PC-9 (cell line): ENCODE measurements at regions not wholly inside any gene's neighbourhood (a gene's known extent, or its start where the extent isn't known, plus 50 kb on each side); places are given as distances from the start of the nearest gene placed in this dataset.

Experiments used
- BruUV-seq: library from RNA; stranded (reverse); fragments of 400-500 nt; replicated peaks from 2 replicates; lab custom pipeline; 2021; lab: Mats Ljungman, UMichigan
- CTCF ChIA-PET: fragments of 300-600 bp; sonication (Branson Sonifier 250); formaldehyde crosslinking; loops from one replicate; lab custom pipeline; 2022; ENCODE audit warnings: antibody characterized with exemption; lab: Charles Lee
- POLR2A ChIA-PET: fragments of 300-600 bp; sonication (Branson Sonifier 250); formaldehyde crosslinking; loops from one replicate; lab custom pipeline; 2022; ENCODE audit warnings: antibody characterized with exemption; ENCODE audit not compliant: unreplicated experiment; lab: Charles Lee
- DNase-seq, 2 experiments: peaks; one replicate each; pipeline versions ENCODE4 v3.0.0 to v3.0.0-alpha.2; 2015 to 2022; ENCODE audit warnings: mixed read lengths in 1 of 2
- H2AFZ ChIP-seq: fragments of 200-600 bp; sonication (generic); 2 replicates; pipeline ENCODE4 v1.8.1; 2017; ENCODE audit warnings: antibody characterized with exemption
- H3F3A ChIP-seq: fragments of 200-600 bp; sonication (generic); 2 replicates; pipeline ENCODE4 v1.8.1; 2017; ENCODE audit warnings: antibody characterized with exemption, mild to moderate bottlenecking, low read depth; ENCODE audit not compliant: insufficient read depth
- H3K27ac ChIP-seq: fragments of 200-600 bp; sonication (generic); 2 replicates; pipeline ENCODE4 v1.6.1; 2016; ENCODE audit warnings: mixed run types
- H3K27me3 ChIP-seq: fragments of 200-600 bp; sonication (generic); 2 replicates; pipeline ENCODE4 v1.6.1; 2016; ENCODE audit warnings: low read depth, mixed run types; ENCODE audit not compliant: insufficient read depth
- H3K36me3 ChIP-seq: fragments of 200-600 bp; sonication (generic); 2 replicates; pipeline ENCODE4 v1.6.1; 2016; ENCODE audit warnings: low read depth, mixed run types
- H3K4me1 ChIP-seq: fragments of 200-600 bp; sonication (generic); replicated peaks from 2 replicates; pipeline ENCODE4 v1.6.1; 2016; ENCODE audit warnings: mixed run types; ENCODE audit not compliant: insufficient read depth
- H3K4me2 ChIP-seq: fragments of 200-600 bp; sonication (generic); 2 replicates; pipeline ENCODE4 v1.6.1; 2017; ENCODE audit warnings: mixed run types
- H3K4me3 ChIP-seq: fragments of 200-600 bp; sonication (generic); 2 replicates; pipeline ENCODE4 v1.6.1; 2016; ENCODE audit warnings: mixed run types
- H3K79me2 ChIP-seq: fragments of 200-600 bp; sonication (generic); 2 replicates; pipeline ENCODE4 v1.6.1; 2017; ENCODE audit warnings: low read depth, mixed run types
- H3K9me2 ChIP-seq: fragments of 200-600 bp; sonication (generic); 2 replicates; pipeline ENCODE4 v1.8.1; 2017; ENCODE audit warnings: mild to moderate bottlenecking; ENCODE audit not compliant: insufficient read depth
- H3K9me3 ChIP-seq: fragments of 200-600 bp; sonication (generic); 2 replicates; pipeline ENCODE4 v1.8.1; 2016; ENCODE audit warnings: low read depth; ENCODE audit not compliant: insufficient read depth
- H4K20me1 ChIP-seq: fragments of 200-600 bp; sonication (generic); 2 replicates; pipeline ENCODE4 v1.8.1; 2017; ENCODE audit not compliant: insufficient read depth
- EZH2 ChIP-seq: fragments of 200-600 bp; sonication (generic); IDR thresholded peaks from 2 replicates; pipeline ENCODE4 v1.8.0; 2017; ENCODE audit warnings: antibody characterized with exemption, low read depth
- intact Hi-C: fragments of 100-400 bp; cut with micrococcal nuclease; formaldehyde crosslinking; loops from one replicate; pipeline ENCODE4 v1.10.0; 2022; ENCODE audit not compliant: unreplicated experiment
- TF ChIP-seq, protein P1 (sequence below): fragments of 200-600 bp; sonication (generic); conservative IDR thresholded peaks from 2 replicates; pipeline ENCODE4 v1.6.1; 2017; ENCODE audit warnings: mixed run types, antibody characterized with exemption, mild to moderate bottlenecking, moderate library complexity

- no peaks in the 10 kb centered on the region for H4K20me1 ChIP-seq
- TF ChIP-seq, protein P1, sequence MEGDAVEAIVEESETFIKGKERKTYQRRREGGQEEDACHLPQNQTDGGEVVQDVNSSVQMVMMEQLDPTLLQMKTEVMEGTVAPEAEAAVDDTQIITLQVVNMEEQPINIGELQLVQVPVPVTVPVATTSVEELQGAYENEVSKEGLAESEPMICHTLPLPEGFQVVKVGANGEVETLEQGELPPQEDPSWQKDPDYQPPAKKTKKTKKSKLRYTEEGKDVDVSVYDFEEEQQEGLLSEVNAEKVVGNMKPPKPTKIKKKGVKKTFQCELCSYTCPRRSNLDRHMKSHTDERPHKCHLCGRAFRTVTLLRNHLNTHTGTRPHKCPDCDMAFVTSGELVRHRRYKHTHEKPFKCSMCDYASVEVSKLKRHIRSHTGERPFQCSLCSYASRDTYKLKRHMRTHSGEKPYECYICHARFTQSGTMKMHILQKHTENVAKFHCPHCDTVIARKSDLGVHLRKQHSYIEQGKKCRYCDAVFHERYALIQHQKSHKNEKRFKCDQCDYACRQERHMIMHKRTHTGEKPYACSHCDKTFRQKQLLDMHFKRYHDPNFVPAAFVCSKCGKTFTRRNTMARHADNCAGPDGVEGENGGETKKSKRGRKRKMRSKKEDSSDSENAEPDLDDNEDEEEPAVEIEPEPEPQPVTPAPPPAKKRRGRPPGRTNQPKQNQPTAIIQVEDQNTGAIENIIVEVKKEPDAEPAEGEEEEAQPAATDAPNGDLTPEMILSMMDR: no peak
- no peak for TF ChIP-seq EZH2
- no peaks in the 10 kb centered on the region for H3K36me3 ChIP-seq
- ChIA-PET POLR2A (no interaction called here), CTCF (no interaction called here)
- no peaks in the 10 kb centered on the region for H3K4me1 ChIP-seq
- no peaks in the 10 kb centered on the region for H3F3A ChIP-seq
- no peaks in the 10 kb centered on the region for H3K79me2 ChIP-seq
- DNase-seq: no peak
- no peak overlapping the region for H3K4me2 ChIP-seq
- no peak overlapping the region for H2AFZ ChIP-seq
- H3K9me3 ChIP-seq: 0 out of 2 replicates have a peak, but pooled peaks cover 2% of the 10 kb centered on the region
- peaks cover 38% of the 10 kb centered on the region for H3K27me3 ChIP-seq
- no peak overlapping the region for H3K4me3 ChIP-seq
- intact Hi-C loops: no loop called here
- H3K9me2 ChIP-seq: no peaks in the 10 kb centered on the region
- BruUV-seq: no TSS peak
- no peak overlapping the region for H3K27ac ChIP-seq
These were observed 199.2 kb upstream of the MYLIP start for GRCh38 chr6:15929685-15930084.

- no peak for DNase-seq
- TF ChIP-seq, protein P1: no peak
- TF ChIP-seq EZH2: no peak
- POLR2A ChIA-PET: no interaction called here
- H2AFZ ChIP-seq: no peak overlapping the region
- H3F3A ChIP-seq: no peaks in the 10 kb centered on the region
- CTCF ChIA-PET: no interaction called here
- H4K20me1 ChIP-seq: no peaks in the 10 kb centered on the region
- H3K9me2 ChIP-seq: no peaks in the 10 kb centered on the region
- BruUV-seq: no TSS peak
- intact Hi-C loops: no loop called here
- no peak overlapping the region for H3K4me3 ChIP-seq
- H3K27me3 ChIP-seq: peaks cover 36% of the 10 kb centered on the region
- no peaks in the 10 kb centered on the region for H3K4me1 ChIP-seq
- H3K27ac ChIP-seq: no peak overlapping the region
- no peak overlapping the region for H3K4me2 ChIP-seq
- no peaks in the 10 kb centered on the region for H3K36me3 ChIP-seq
- H3K9me3 ChIP-seq: 0 out of 2 replicates have a peak, but pooled peaks cover 2% of the 10 kb centered on the region
- no peaks in the 10 kb centered on the region for H3K79me2 ChIP-seq
These were observed 201.2 kb upstream of the MYLIP start for GRCh38 chr6:15927531-15928225.

DNA sequence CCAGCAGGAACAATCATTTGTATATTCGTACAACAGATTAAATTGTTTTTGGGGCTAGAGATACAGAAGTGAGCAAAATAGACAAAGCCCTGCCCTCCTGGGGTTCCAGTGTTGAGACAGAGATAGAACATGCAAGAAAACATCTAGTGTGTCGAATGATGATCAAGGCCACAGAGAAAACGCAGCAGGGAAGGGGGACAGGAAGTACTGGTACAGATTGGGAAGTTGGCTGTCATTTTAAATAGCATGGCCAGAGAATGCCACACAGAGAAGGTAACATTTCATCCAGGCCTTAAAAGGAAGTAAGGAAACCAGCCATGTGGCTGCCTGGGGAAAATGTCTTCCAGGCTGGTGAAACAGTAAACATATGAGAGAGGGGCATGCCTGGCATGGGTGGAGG, 202.6 kb upstream of the MYLIP start:
- no peaks in the 10 kb centered on the region for H3K4me1 ChIP-seq
- no TSS peak for BruUV-seq
- H4K20me1 ChIP-seq: no peaks in the 10 kb centered on the region
- TF ChIP-seq EZH2: no peak
- TF ChIP-seq, protein P1: no peak
- CTCF ChIA-PET: no interaction called here
- no peaks in the 10 kb centered on the region for H3F3A ChIP-seq
- POLR2A ChIA-PET: no interaction called here
- H2AFZ ChIP-seq: no peak overlapping the region
- H3K9me2 ChIP-seq: no peaks in the 10 kb centered on the region
- no peaks in the 10 kb centered on the region for H3K9me3 ChIP-seq
- H3K27me3 ChIP-seq: peaks cover 48% of the 10 kb centered on the region
- DNase-seq: no peak
- H3K79me2 ChIP-seq: no peaks in the 10 kb centered on the region
- H3K36me3 ChIP-seq: no peaks in the 10 kb centered on the region
- no peak overlapping the region for H3K4me3 ChIP-seq
- H3K27ac ChIP-seq: no peak overlapping the region
- no peak overlapping the region for H3K4me2 ChIP-seq
- intact Hi-C loops: no loop called here
